Activated CD4-positive, alpha-beta T cell treated with anti-CD3 and anti-CD28 coated beads for 48 hours (primary cell): ENCODE measurements at regions not wholly inside any gene's neighbourhood (a gene's known extent, or its start where the extent isn't known, plus 50 kb on each side); places are given as distances from the start of the nearest gene placed in this dataset.
"Not testable (repeated sequence)": the region's sequence is repeated elsewhere in the genome, so short reads cannot be mapped to it uniquely, and the experiment has no call there.

ENCODE experiments used
- DNase-seq: peaks from one replicate; pipeline ENCODE4 v3.0.0-alpha.2; 2020

DNA sequence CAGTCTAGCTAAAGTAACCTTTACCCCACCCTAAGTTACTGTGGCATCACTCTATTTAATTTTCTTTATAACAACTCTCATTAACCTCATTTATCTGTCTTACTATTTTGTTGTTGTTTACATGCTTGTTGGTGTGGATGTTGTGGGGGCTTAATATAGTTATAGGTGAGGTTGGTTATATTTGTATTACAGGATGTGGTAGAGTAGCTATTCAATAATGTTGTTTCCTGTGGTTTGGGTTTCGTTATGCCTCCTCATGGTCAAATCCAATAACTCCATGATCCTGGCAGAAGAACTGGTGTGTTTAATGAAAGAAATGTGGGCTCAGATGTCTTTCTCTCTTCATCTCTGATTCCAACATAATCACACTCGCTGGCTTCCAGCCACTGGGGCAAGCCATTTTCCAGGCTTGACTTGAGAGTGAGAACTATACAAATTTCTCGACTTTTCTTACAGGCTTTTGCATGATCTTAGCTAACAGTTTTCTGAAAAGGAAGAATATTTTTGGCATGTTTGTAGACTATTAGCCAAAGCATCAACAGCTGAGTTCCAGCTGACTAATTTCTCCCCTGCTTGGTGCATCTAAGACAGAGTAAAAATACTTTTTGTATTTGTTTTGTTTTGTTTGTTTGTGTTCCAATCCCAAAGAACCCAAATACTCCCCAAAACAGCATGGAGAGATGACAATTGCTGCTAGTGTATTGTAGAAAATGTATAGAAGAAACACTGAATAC, 303.7 kb upstream of the PAPPA start:
- no peak for DNase-seq

DNA sequence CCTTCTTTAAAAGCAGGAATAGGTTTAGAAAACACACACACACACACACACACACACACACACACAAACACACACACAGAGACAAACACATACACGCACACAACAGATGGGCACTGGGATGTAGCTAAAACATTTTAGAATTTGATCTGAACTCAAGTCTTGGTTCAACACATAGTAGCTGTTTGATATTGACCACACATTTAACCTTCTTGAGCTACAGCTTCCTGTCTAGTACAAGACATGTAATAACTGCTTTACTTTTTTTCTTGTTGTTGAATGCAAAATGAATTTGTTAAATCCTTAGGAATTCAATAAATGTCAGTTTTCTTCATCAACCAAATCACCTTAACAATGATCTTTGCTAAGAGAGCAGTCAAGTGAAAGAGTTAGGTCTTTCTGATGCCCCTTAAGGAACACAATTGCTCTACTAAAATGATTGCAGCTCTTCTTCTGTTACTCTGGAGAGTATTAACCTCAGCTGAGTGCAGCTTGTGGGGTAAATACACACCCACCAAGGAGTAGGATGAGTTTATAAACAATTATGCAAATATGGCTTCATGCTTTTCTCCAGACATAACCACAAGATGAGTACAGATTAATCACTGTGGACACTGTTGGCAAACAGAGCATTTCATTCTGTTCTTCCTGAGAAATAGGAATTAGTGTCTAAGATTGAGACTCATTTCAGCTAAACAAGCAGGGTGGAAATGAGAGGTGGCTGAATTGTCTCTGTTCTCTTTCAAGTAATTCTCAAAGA, 302.9 kb upstream of the PAPPA start:
- DNase-seq, result no peak

DNA sequence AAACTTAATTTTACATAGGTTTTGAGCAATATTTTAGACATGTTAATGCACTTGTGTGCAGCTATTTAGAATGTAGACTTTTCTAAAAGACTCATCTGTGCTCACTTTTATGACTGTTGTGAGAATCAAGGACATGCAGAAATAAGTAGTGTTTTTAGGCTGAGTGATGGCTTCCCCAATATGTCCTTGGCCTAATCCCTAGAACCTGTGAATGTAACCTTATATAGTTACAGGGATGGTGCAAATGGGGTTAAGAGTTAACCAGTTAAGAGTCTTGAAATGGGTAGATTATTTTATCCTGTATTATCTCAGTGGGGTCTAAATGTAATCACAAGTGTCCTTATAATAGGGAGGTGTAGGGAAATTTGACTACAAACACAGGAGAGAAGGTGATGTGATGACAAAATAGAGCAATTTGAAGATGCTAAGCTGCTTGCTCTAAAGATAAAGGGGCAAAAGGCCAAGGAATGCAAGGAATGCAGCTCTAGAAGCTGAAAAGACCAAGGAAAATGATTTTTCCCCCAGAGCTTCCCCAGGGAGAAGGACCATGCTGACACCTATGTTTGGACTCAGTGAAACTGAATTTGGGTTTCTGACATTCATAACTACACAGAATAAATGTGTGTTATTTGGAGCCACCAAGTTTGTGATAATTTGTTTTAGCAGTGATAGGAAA, 298.0 kb upstream of the PAPPA start:
- no peak for DNase-seq

GRCh38 chr9:115858421-115858820, 295.2 kb upstream of the PAPPA start:
- DNase-seq, result not testable (repeated sequence)

DNA sequence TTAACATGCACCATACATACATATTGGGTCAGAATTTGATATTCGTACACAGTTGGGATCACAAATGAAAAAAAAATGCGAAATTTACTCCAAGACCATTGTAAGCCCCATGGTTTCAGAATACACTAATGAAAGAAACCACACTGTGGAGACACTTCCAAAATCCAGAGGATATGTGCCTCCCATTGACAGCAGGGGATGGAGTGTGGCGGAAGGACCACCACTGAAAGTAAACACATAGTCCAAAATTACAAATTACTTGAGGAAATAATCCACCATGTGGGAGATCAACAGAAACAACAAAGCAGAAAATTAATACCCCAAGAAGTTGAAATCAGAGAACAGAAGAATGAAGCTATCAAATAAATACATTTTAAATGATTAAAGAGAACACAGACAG, 291.6 kb upstream of the PAPPA start:
- DNase-seq, result no peak

GRCh38 chr9:115864581-115864980, 289.0 kb upstream of the PAPPA start:
- no peak for DNase-seq

GRCh38 chr9:115867326-115867725, 286.3 kb upstream of the PAPPA start:
- DNase-seq, result no peak

DNA sequence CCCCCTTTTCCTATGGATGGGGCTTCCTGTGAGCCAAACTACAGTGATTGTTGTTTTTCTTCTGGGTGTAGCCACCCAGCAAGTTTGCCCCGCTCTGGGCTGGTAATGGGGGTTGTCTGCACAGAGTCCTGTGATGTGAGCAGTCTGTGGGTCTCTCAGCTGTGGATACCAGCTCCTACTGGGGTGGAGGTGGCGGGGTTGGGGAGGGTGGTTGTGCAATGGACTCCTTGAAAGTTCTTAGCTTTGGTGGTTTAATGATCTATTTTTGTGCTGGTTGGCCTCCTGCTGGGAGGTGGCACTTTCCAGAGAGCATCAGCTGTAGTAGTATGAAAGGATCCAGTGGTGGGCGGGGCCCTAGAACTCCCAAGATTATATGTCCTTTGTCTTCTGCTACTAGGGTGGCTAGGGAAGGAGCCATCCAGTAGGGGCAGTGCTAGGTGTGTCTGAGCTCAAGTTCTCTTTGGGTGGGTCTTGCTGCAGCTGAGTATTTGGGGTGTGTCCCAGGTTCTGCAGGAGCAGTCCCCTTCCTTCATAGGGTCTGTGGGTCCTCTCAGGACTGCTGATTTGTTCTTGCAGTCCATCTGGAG, 275.6 kb upstream of the PAPPA start:
- no peak for DNase-seq

- no peak for DNase-seq
These were observed 274.1 kb upstream of the PAPPA start for GRCh38 chr9:115879451-115879850.

DNA sequence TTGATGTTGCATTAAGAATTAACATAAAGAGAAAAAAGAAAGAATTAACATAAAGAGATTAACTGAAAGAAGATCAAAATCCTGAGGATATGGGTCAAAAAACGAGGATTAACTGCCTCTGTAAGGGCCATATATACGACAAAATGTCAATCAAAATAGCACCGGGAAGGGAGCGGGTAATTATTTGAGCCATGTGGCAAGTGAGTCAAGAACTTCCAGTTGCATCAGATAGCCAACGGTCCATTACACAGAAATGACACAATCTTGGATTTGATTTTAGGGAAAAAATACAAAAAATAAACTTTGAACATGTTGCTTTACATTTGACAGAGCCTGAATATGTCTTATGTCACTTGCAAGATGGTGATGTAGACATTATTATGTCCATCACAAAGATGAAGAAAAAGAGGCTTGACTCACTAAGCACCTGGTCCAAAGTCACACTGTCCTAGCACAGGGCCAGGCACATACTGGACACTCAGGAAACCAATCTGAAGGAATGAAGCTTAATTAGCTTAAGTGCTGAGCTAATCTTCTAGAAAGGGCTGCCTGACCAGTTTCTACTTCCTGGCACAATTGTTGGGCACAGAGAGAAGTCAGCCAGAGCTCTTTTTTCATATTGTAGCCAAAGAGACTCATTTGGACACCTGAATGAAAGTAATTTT, 273.2 kb upstream of the PAPPA start:
- no peak for DNase-seq

DNA sequence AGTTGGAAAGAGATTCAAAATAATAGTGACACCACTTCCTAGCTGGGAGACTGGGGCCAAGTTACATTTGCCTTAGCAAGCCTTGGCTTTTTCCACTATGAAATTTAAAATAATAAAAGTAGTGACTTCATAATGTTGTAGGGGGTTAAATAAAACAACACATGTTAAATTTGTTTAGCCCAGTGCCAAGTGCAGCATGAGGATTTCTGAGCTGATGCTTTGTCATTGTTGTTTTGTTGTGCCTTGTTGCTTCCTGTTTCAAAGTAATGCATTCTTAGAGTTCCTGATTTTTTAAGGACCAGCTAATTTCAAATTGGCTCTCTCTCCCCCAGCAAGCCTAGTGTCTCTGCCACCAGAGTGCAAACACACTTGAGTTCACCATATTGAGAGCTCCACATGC, 270.7 kb upstream of the PAPPA start:
- DNase-seq, result no peak

DNA sequence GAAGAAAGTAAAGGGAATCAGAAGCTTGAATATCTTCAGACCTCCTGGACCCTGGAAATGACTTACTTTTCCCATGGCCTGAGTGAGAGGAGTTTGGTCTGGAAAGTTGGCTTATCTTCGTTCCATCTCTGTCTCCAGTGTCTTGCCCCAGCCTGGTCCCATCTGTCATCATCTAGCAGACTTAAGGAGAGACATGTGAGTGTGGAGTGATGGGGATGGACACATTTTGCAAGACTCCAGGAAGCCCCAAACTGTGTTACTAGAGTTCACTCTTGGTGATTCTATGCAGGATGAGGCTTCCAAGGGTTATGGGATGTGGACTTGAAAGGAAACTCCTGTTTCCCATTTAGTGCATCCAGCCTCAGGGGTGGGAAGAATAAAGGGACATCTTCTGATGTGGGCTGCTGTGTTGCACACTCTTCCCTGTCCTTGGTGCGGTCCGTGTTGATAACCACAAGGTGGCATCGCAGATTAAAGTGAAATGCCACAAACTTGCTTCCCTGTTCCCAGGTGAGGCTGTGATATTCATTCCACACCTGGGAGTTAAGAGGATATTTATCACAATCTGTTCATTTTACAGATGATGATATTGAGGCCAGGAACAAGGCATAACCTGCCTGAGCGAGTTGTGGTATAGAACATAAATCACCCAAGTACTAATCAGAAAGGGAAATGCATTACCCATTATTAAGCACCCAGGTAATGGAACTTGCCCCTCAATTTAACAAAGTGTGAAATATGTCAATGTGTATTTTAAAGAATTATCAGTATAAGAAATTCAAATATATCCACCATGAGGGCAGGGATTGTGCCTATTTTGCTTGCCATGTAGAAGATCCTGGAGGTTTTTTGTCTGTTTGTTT, 269.9 kb upstream of the PAPPA start:
- DNase-seq, result no peak

DNA sequence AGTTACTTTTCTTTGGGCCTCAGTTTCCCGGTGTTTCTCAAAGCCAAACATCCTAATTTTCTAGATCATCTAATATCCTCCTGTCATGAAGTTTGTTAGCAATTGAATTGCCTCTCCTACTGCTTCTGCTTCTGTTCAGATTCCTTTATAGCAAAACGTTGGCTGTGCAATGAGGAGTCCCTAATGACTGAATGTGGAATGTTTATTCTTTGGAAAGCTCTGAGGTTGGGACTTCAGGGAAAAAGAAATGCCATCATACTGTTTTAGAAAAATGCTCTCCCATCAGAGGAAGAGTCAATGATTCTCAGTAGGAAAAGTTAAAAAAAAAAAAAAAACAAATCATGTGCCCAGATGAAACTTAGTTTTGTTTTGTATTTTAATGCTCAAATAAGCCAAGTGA, 268.7 kb upstream of the PAPPA start:
- no peak for DNase-seq

- DNase-seq, result no peak
These were observed 265.5 kb upstream of the PAPPA start for GRCh38 chr9:115888131-115888530.

DNA sequence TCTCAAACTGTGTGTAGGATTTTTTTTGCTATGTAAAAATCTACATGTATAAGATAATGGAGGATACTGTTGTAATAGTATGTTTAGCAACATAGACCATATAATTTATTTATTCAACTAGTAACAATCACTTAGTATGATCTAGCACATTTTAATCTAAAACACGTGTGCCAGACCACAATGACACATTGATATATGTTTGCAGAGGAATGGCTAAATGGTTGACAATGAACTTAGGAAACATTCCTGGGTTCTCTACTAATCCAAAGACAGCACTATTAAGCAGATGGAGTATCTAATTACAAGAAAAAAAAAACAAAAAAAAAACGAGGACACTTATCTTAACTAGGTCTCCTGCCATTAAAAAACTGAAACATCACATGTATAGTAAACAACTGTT, 261.7 kb upstream of the PAPPA start:
- DNase-seq, result no peak

- not testable (repeated sequence) for DNase-seq
These were observed 255.1 kb upstream of the PAPPA start for GRCh38 chr9:115898478-115898877.

DNA sequence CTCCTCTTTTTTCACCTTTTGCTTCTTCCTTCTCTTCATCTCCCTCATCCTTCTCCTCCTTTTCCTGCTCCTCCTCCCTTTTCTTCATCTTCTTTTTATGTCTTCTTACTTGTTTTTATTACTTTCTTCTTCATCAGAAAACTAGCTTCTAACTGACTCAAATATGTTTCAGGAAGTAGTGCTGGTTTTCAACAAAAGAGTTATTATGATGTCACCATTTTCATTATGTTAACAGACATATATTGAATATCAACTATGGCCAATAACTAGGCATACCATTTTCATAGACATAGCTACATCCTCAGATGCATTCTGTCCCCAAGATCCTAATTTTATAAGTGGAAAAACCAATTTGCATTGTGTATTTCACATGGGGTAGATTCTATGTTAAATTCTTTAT, 252.9 kb upstream of the PAPPA start:
- DNase-seq, result no peak

GRCh38 chr9:115910959-115911358, 242.6 kb upstream of the PAPPA start:
- DNase-seq, result no peak

DNA sequence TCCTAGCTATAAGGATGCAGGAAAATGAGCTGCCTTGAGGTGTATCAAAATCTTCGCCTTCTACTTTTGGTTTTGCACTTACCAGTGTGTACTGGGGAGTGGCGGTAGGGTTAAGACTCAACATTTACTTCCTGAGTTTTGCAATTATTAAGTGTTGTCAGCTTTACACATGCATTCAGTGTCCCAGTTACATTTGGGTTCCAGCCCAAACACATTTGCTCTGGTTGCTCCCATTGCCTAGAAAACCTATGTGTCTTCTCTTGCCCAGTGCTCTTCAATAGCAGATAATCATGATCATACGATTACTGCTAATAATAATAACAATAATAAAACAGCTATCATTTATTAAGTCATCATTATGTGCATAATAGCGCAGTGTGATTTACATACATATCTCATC, 241.5 kb upstream of the PAPPA start:
- no peak for DNase-seq

DNA sequence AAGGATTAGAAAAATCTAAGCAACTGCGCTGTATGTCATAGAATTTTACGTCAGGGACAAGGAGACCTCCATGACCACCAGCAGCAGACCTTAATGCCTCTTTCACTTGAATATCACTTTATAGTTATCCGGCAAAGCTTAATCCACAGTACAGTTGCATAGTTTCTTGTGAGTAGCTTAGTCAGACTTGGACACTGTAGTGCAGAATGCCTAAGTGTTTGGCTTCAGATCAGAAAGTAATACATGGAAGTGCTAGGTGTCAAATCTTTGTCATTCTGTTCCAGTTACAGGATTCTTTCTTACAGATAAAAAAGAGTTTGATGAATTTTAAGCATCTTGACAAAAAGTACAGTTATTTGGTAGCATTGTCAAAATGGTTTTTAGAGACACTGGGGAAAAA, 239.9 kb upstream of the PAPPA start:
- no peak for DNase-seq

DNA sequence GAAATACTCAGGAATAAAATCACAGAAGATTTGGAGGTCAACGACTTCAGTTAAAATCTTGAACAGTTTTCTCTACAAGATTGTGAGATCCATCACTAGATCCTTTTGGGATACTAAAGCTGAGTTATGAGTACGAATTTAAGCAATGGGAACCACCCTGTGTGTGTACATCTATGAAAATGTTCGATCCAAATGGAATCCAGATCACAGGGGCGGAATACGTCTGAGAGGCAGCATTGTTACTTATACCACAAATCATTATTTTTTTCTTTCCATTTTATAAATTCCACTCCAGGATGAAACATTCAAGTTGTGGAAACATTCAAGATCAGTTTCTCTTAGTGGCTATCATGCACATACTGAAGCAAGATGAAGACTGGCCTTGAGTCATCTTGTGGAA, 239.3 kb upstream of the PAPPA start:
- DNase-seq, result no peak

- no peak for DNase-seq
These were observed 232.3 kb upstream of the PAPPA start for GRCh38 chr9:115921301-115921700.
